Left cardiac atrium (tissue), 4 donors: ENCODE measurements at regions not wholly inside any gene's neighbourhood (a gene's known extent, or its start where the extent isn't known, plus 50 kb on each side); places are given as distances from the start of the nearest gene placed in this dataset.

Experiments used
- ATAC-seq, 2 donors: fragments of 200-7000 bp; cut with Tn5 transposase; one replicate each; pipeline ENCODE4 v1.9.1; 2020; ENCODE audit warnings: mild to moderate bottlenecking in 2 of 2, moderate library complexity in 2 of 2
- DNase-seq: peaks from one replicate; pipeline ENCODE4 v3.0.0-alpha.2; 2020
- intact Hi-C, 2 donors: fragments of 100-400 bp; cut with DNase I; formaldehyde crosslinking; loops; one replicate each; pipeline versions ENCODE4 v1.14.1 to v1.15.1; 2022 to 2023
- donor health status: DM: no; HTN: yes; CAD: no.
- donor health status: DM: no; HTN: yes; CAD: no; lungs with severe emphysema.
- donor health status: DM: yes; HTN: yes; CAD: no.
- donor health status: Dilated cardiomyopathy.

DNA sequence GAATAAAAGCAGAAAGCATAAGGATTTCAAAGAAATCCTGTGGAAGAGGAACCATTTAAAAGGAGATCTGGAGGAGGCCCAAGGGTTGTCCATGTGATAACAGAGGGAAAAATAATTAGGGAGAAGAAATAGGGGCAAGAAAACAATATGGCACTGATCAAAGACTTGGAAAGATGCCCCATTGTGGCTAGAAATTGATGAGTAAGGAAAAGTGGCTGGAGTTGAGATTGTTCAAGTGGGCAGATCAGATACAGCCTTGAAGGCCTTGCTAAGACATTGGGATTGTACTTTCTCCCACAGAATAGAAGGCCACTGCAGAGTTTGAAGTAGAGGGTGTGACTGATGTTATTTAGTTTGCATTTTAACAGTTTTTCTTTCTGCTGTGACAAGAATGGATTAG is 213.3 kb downstream of the CBLN4 start:
- intact Hi-C loops, result no loop called here
- ATAC-seq, result no peak
- no peak for DNase-seq

- intact Hi-C loops, result no loop called here
- no peak for DNase-seq
- ATAC-seq, result no peak
Observed at GRCh38 chr20:55790178-55790577, 215.1 kb downstream of the CBLN4 start.

DNA sequence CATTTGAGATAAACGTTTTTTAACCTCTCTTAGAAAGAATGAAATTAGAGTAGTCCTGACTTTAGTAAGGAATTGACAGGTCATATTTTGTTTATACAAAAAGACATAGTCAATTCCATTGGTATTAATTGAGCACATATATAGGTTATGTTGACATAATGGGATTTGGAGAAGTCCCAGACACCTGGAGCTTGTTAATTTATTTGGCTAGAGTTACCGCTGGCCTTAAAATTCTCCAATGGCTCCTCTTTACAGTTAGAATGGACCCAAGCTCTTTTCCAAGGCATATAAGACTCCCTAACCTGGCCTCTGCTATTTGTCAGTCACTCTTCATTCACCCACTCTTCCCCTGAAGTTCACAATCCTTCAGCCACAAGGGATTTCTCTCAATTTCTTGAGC is 221.3 kb downstream of the CBLN4 start:
- intact Hi-C loops, result no loop called here
- ATAC-seq (no peak), DNase-seq (no peak)

DNA sequence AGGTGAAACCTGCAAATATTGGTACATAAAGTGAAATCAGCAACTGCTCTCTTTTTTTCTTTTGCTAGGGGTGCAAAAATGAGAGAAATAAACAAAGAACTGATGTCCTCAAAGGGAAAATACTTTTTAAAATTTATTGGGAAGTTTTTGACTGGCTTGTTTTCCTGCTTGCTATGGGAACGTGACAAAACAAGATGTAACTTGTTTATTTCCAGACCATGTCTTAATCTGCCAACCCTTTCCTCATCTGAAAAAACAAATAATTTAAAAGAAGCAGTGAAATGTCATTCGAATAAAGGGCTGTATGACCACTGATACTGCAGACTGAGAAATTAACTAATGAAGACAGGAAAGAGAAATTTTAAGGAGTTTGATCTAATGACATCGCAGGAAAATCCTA is 221.9 kb downstream of the CBLN4 start:
- DNase-seq (no peak), ATAC-seq (no peak)
- intact Hi-C loops, result no loop called here

DNA sequence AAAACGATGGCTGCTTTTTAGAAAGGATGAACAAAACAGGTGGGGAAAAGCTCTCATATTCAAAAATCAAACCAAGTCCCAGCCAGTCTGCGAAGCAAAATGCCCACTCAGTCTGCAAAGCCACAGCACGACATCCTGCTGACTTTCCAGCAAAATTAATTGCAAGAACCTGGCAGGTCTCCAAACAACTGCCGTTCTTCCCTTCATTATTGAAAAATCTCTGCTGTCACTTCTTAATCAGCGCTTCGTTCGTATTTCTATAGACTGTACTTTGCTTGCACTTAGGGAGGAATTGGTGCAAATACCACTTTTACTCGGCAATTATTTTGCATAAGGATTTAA is 222.4 kb downstream of the CBLN4 start:
- intact Hi-C loops, result no loop called here
- DNase-seq, result no peak
- no peak for ATAC-seq

GRCh38 chr20:55782224-55782911 is 223.0 kb downstream of the CBLN4 start:
- intact Hi-C loops, result no loop called here
- ATAC-seq (no peak), DNase-seq (no peak)

- intact Hi-C loops, result no loop called here
- DNase-seq (no peak), ATAC-seq (no peak)
Observed at GRCh38 chr20:55778796-55779195, 226.5 kb downstream of the CBLN4 start.

DNA sequence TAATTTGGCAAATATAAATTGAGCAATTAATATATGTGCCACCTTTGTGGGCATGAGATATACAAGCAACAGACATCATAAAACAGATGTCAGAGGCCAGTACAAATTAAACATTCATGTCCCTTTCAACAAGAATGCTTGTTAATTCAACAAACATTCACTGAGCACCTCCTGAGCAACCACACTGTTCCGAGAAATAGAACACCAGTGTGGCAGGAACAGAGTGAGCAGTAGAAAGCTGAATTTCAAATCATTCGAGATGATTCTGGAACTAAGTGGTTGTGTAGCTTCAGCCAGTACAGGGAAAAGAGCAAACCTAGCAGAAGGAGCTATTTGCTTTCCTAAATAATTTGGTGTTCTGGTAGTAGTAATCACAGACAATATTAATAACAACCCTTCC is 227.7 kb downstream of the CBLN4 start:
- intact Hi-C loops, result no loop called here
- no peak for DNase-seq
- no peak for ATAC-seq

DNA sequence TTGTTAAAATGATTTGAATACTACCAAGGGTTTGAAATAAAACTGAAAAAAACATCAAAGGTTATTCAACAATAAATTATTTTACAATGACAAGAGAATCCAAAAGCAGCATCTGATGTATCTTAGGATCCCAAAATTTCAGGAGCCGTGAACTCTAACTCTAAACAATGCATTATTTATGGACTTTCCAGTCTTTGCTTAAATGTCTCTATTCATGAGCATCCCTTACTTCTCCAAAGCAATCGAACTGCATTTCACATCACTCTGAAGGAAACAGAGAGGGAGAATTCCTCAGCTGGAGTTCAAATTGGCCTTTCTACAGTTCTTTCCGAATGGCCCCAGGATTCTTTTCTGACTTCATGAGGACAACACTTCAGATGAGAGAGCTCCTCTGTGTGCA is 229.1 kb downstream of the CBLN4 start:
- intact Hi-C loops, result no loop called here
- no peak for ATAC-seq

GRCh38 chr20:55774628-55775027 is 230.7 kb downstream of the CBLN4 start:
- DNase-seq (no peak), ATAC-seq (no peak)
- intact Hi-C loops, result no loop called here

More for the DNA sequence above, 229.1 kb downstream of the CBLN4 start:
- no peak for DNase-seq

GRCh38 chr20:55761797-55762196 is 243.5 kb downstream of the CBLN4 start:
- intact Hi-C loops, result no loop called here
- DNase-seq, result no peak
- no peak for ATAC-seq

DNA sequence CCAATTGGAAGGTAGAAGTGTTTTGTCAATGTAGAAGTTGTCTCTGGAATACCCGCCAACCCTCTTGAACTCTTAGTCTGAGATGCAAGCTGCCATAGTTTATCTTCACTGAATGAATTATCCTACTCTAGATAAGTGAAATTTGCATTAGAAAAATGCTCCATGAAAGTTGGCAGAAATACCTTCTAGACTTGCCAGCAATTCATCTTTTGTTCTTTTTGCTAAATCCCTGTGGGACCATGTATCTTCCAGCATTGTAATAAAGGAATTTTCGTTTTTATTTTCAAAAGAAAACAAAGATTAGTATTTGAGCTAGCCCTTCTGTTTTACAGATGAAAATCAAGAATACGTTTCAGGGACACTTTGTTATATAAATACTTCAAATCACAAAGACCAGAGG is 244.2 kb downstream of the CBLN4 start:
- ATAC-seq (no peak), DNase-seq (no peak)
- intact Hi-C loops, result no loop called here

DNA sequence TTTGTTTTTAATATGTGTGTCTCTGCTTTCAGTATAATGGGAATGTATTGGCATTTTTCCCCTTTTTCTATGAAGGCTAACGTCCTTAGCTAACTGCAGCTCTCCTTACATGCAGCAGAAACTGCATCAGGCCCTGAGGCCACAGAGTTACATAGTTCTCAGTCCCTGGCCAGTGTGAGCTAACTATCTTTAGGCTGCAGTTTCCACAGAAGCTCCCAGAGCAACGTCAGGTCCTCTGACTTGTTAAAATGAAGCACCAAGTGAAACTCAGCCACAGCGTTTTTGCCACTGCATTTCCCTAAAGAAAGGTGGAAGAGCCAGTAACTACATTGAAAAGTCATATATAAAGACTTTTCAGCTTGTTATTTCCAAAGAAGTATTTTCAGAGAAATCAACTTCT is 244.7 kb downstream of the CBLN4 start:
- DNase-seq, result no peak
- ATAC-seq, result no peak
- intact Hi-C loops, result no loop called here

DNA sequence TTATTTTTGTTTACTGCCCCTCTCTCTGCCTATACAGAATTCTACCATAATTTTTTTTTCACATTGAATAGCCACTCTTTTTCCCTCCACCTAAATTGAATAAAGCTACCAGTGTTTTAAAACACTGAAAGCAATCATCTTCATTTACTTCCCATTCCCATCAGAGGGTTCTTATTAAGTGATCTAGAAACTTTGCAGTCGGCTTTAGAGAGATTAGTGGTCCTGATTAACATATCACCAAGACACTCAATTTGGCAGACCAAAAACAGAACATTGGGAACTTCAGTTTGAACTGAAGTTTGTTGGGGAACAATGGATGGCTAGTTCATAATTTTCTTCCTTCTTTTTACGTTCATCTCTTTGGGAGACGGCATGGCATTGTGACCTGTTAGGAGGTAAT is 249.5 kb downstream of the CBLN4 start:
- ATAC-seq (no peak), DNase-seq (no peak)
- intact Hi-C loops, result no loop called here

DNA sequence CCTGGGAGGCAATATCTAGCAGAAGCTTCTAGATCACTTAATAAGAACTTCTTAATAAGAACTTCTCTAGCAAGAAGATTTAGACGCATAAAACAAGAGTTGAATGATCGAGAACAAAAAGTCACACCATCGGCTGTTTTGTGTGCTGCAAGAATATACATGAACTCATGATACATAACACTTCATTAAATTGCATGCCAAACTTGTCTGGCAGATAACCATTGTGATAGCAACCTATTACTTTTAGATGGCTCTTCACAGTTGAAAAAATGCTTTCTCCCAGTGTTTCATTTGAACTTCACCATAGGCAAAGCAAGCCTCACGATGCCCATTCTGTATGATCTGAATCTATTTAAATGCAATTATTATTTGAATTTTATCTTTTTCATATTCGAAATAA is 249.9 kb downstream of the CBLN4 start:
- no peak for ATAC-seq
- intact Hi-C loops, result no loop called here
- DNase-seq, result no peak

DNA sequence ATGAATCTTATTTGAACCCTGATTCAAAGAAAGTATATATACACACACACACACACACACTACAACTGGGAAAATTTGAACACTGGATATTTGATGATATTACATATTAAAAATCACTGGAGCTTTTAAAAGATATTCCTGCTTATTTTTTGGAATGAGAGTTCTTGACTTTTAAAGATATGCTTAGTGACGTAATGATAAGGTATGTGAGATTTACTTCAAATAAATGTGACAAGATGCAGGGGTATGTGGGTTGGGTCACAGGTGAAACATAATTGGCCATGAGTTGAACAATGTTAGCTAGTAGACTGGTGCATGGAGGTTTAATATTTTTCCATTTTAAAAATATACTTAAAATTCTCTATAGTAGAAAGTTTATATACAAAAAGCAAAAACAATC is 258.6 kb downstream of the CBLN4 start:
- intact Hi-C loops, result no loop called here
- ATAC-seq (no peak), DNase-seq (no peak)

GRCh38 chr20:55745840-55746239 is 259.5 kb downstream of the CBLN4 start:
- DNase-seq (no peak), ATAC-seq (no peak)
- intact Hi-C loops, result no loop called here

DNA sequence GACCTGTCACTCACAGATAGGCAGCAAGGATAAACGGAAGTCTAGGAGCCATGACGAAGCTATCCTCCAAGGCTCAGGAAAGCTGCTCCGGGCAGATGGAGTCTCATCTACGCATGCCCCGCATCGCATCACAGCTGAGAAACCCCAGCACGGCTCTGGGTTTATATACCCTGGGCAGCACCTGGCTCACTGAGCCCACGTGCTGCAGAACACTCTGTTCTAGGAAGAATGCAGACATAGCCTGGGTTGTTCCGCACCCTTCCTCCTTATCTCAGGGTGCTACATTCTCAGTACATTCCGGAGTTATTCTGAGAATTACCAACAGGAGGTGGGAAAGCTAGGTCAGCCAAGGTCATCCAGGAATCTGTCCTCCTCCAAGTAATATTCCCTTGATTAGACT is 260.4 kb downstream of the CBLN4 start:
- DNase-seq (peak; percentile 32), ATAC-seq (peak; percentile 70 to 98)
- intact Hi-C loops, result no loop called here

GRCh38 chr20:55741801-55742200 is 263.5 kb downstream of the CBLN4 start:
- intact Hi-C loops, result no loop called here
- DNase-seq (no peak), ATAC-seq (no peak)

DNA sequence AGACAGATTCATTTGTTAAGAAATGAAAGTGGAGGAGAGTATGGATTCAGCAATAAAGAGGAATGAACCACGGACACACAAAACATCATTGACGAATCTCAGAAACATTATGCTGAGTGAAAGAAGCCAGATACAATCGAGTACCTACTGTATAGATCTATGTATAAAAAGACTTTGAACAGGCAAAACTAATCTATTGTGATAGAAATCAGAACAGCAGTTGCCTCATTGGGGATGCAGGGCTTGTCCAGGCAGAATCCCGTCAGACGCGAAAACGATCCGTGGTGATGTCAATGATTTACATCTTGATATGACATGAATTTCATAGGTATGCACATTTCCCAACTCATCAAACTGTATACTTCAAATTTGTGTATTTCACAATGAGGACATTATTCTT is 265.2 kb downstream of the CBLN4 start:
- no peak for ATAC-seq
- intact Hi-C loops, result no loop called here
- no peak for DNase-seq

DNA sequence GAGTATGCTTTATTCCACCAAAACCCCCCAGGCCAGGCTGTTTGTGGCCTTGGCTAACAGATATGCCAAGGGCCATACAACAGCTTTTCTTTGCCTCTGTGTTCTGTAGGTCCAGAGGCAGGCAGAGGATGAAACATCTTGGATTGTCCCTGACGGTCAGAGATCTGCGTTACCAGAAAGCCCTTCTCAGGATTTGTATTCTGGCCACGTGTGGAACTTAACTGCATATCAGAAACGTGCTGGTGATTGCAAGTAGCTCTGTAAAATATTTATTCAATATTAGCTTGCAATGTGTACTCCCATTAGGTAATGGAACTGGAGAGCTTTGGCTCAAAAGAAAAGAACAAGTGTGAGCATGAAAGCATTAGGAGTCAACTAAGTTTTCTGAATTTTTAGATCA is 275.0 kb downstream of the CBLN4 start:
- no peak for ATAC-seq
- DNase-seq, result no peak
- intact Hi-C loops, result no loop called here

DNA sequence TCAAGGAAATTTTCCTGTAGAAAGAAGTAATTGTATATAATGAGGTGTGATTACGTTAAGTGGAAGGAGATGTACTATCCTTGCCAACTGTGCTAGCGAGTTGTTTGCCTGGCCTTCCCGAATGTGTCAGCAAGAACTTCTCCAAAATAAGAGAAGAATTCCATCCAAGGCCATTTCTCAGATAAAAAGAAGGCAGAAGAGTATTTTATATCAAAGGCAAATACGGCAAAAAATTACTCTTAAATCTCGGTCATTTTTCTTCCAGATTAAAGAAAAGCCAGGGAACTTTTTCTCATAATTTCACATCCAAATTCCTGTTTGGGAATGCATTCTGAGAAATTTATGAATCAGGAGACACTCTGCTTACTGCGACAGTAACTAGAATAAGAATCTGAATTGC is 290.6 kb downstream of the CBLN4 start:
- ATAC-seq (peak in 1 of 2 donors; percentile 30), DNase-seq (no peak)
- intact Hi-C loops, result no loop called here
